ENCODE measurements at regions not wholly inside any gene's neighbourhood (a gene's known extent, or its start where the extent isn't known, plus 50 kb on each side); places are given as distances from the start of the nearest gene placed in this dataset.
"Not testable (repeated sequence)": the region's sequence is repeated elsewhere in the genome, so short reads cannot be mapped to it uniquely, and the experiment has no call there.

GRCh38 chr10:34013235-34013634 lies 678.8 kb upstream of the NRP1 start:
- no peak for DNase-seq

GRCh38 chr10:34010891-34011290 lies 676.4 kb upstream of the NRP1 start:
- no peak for DNase-seq

- not testable (repeated sequence) for DNase-seq
These were observed 675.8 kb upstream of the NRP1 start for GRCh38 chr10:34010228-34010627.

- DNase-seq = no peak
These were observed 674.2 kb upstream of the NRP1 start for GRCh38 chr10:34008656-34009055.

GRCh38 chr10:34006471-34006870 lies 672.0 kb upstream of the NRP1 start:
- no peak for DNase-seq

GRCh38 chr10:34003561-34003960 lies 669.1 kb upstream of the NRP1 start:
- DNase-seq = no peak

- DNase-seq = no peak
These were observed 668.4 kb upstream of the NRP1 start for GRCh38 chr10:34002896-34003295.

GRCh38 chr10:34001831-34002230 lies 667.4 kb upstream of the NRP1 start:
- DNase-seq = no peak

GRCh38 chr10:34001087-34001580 lies 666.7 kb upstream of the NRP1 start:
- no peak for DNase-seq

GRCh38 chr10:33993917-33994316 lies 659.5 kb upstream of the NRP1 start:
- no peak for DNase-seq

GRCh38 chr10:33991924-33992323 lies 657.5 kb upstream of the NRP1 start:
- no peak for DNase-seq

GRCh38 chr10:33986515-33986914 lies 652.0 kb upstream of the NRP1 start:
- DNase-seq = no peak

GRCh38 chr10:33986016-33986415 lies 651.5 kb upstream of the NRP1 start:
- DNase-seq = no peak

GRCh38 chr10:33982995-33983394 lies 648.5 kb upstream of the NRP1 start:
- DNase-seq = no peak

GRCh38 chr10:33981301-33981700 lies 646.8 kb upstream of the NRP1 start:
- DNase-seq = no peak

GRCh38 chr10:33979195-33979594 lies 644.7 kb upstream of the NRP1 start:
- DNase-seq = no peak

GRCh38 chr10:33975481-33975880 lies 641.0 kb upstream of the NRP1 start:
- DNase-seq = no peak

- no peak for DNase-seq
These were observed 640.6 kb upstream of the NRP1 start for GRCh38 chr10:33974976-33975478.

- DNase-seq = no peak
These were observed 634.5 kb upstream of the NRP1 start for GRCh38 chr10:33968983-33969382.

GRCh38 chr10:33967606-33968120 lies 633.2 kb upstream of the NRP1 start:
- DNase-seq = no peak

- DNase-seq = no peak
These were observed 632.5 kb upstream of the NRP1 start for GRCh38 chr10:33966946-33967345.

- DNase-seq = no peak
These were observed 631.5 kb upstream of the NRP1 start for GRCh38 chr10:33965795-33966581.

- no peak for DNase-seq
These were observed 629.3 kb upstream of the NRP1 start for GRCh38 chr10:33963729-33964128.

GRCh38 chr10:33956322-33956721 lies 621.9 kb upstream of the NRP1 start:
- DNase-seq = not testable (repeated sequence)

GRCh38 chr10:33955676-33956075 lies 621.2 kb upstream of the NRP1 start:
- DNase-seq = no peak
